Keratinocyte (primary cell): ENCODE measurements at regions not wholly inside any gene's neighbourhood (a gene's known extent, or its start where the extent isn't known, plus 50 kb on each side); places are given as distances from the start of the nearest gene placed in this dataset.

Experiments
- DNase-seq: peaks from one replicate; pipeline ENCODE4 v3.0.0-alpha.2; 2011; ENCODE audit warnings: low read depth, missing footprints, low spot score
- FAIRE-seq: peaks from 2 replicates; lab custom pipeline; 2011; peaks lifted over from hg19 to GRCh38; lab: Jason Lieb, UNC
- H2AFZ ChIP-seq: 2 replicates; pipeline ENCODE4 v1.6.0; 2012; ENCODE audit warnings: low read length, control low read depth, inconsistent platforms; ENCODE audit not compliant: control insufficient read depth
- H3K27ac ChIP-seq: 2 replicates; pipeline ENCODE4 v1.5.1; 2011; ENCODE audit warnings: low read length; ENCODE audit not compliant: control insufficient read depth, insufficient read depth
- H3K27me3 ChIP-seq: 3 replicates; pipeline ENCODE4 v1.6.0; 2011; ENCODE audit warnings: low read length; ENCODE audit not compliant: control insufficient read depth, insufficient read depth; ENCODE audit errors: extremely low read depth
- H3K36me3 ChIP-seq, 2 experiments: 2 replicates in 1 of 2; 3 replicates in 1 of 2; pipeline ENCODE4 v1.5.1; 2011; ENCODE audit warnings: low read length in 2 of 2, mild to moderate bottlenecking in 1 of 2; ENCODE audit not compliant: control insufficient read depth in 2 of 2, insufficient read depth in 2 of 2; ENCODE audit errors: extremely low read depth in 1 of 2
- H3K4me1 ChIP-seq: 3 replicates; pipeline ENCODE4 v1.5.1; 2011; ENCODE audit warnings: low read length; ENCODE audit not compliant: control insufficient read depth, insufficient read depth; ENCODE audit errors: extremely low read depth
- H3K4me2 ChIP-seq: 3 replicates; pipeline ENCODE4 v1.6.0; 2011; ENCODE audit warnings: low read depth, low read length; ENCODE audit not compliant: control insufficient read depth, insufficient read depth; ENCODE audit errors: extremely low read depth
- H3K4me3 ChIP-seq, 3 experiments: fragments of 200-600 bp in 1 of 3; sonication (generic) in 1 of 3; 2 replicates in 2 of 3; 3 replicates in 1 of 3; pipeline ENCODE4 v1.5.1; 2011 to 2016; ENCODE audit warnings: low read length in 3 of 3, mild to moderate bottlenecking in 3 of 3, control low read depth in 2 of 3, inconsistent platforms in 1 of 3, low read depth in 1 of 3, mixed read lengths in 1 of 3, mixed run types in 1 of 3, moderate library complexity in 1 of 3; ENCODE audit not compliant: control insufficient read depth in 2 of 3, insufficient read depth in 2 of 3; ENCODE audit errors: extremely low read depth in 1 of 3
- H3K79me2 ChIP-seq: 2 replicates; pipeline ENCODE4 v1.6.0; 2012; ENCODE audit warnings: low read length; ENCODE audit not compliant: control insufficient read depth, insufficient read depth
- H3K9ac ChIP-seq: 3 replicates; pipeline ENCODE4 v1.6.0; 2011; ENCODE audit warnings: low read length; ENCODE audit not compliant: control insufficient read depth, insufficient read depth; ENCODE audit errors: extremely low read depth
- H3K9me1 ChIP-seq: 3 replicates; pipeline ENCODE4 v1.6.0; 2011; ENCODE audit warnings: low read length; ENCODE audit not compliant: control insufficient read depth, insufficient read depth; ENCODE audit errors: extremely low read depth
- H3K9me3 ChIP-seq: 2 replicates; pipeline ENCODE4 v1.5.1; 2012; ENCODE audit warnings: low read depth, low read length; ENCODE audit not compliant: control insufficient read depth
- H4K20me1 ChIP-seq: 3 replicates; pipeline ENCODE4 v1.6.0; 2011; ENCODE audit warnings: low read length; ENCODE audit not compliant: control insufficient read depth, insufficient read depth; ENCODE audit errors: extremely low read depth
- EZH2 ChIP-seq: IDR thresholded peaks from one replicate; pipeline ENCODE4 v1.6.1; 2012; ENCODE audit warnings: inconsistent platforms, mild to moderate bottlenecking, low read length, moderate library complexity
- dilution Hi-C: fragments of 300-500 bp; cut with MboI; formaldehyde crosslinking; loops from one replicate; pipeline ENCODE4 v1.7.0; 2020; ENCODE audit warnings: low sequenced_read_pairs; ENCODE audit not compliant: extremely low pct_ligation_motif_present
- TF ChIP-seq, protein P1 (sequence below), 3 experiments: IDR thresholded peaks in 1 of 3; conservative IDR thresholded peaks in 1 of 3; optimal IDR thresholded peaks in 1 of 3; 2 replicates in 2 of 3; 3 replicates in 1 of 3; pipeline versions ENCODE3 to v1.5.1; 2011; ENCODE audit warnings: low read length in 3 of 3, mild to moderate bottlenecking in 3 of 3, moderate library complexity in 2 of 3, control low read depth in 1 of 3, inconsistent platforms in 1 of 3; ENCODE audit not compliant: insufficient read depth in 2 of 3; ENCODE audit errors: extremely low read depth in 1 of 3

DNA sequence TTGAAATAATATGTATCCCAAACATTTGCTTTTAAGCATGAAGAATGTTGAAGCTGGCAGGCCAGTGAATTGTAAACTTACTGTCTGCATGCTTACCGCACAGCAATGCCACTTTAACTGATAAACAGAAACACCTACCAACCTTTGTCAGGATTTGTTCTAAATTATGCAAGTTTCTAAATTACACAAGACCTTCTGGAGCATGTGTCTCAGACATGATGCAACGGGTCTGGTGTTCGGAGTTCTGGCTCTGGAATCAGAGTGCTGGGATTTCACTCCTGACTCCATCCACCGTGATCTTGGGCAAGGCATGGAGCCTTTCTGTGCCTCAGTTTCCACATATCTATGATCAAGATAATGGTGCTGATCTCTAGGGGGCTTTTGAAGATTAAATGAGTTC is 111.2 kb downstream of the CCT6B start:
- H3K27me3 ChIP-seq, result no peaks in the 10 kb centered on the region
- dilution Hi-C loops, result loop anchor here (25.0 kb wide), 1 partner anchor 338 kb away; no protein-coding TSS in a partner anchor
- H4K20me1 ChIP-seq, result no peaks in the 10 kb centered on the region
- DNase-seq (no peak), FAIRE-seq (no peak)
- TF ChIP-seq, protein P1, sequence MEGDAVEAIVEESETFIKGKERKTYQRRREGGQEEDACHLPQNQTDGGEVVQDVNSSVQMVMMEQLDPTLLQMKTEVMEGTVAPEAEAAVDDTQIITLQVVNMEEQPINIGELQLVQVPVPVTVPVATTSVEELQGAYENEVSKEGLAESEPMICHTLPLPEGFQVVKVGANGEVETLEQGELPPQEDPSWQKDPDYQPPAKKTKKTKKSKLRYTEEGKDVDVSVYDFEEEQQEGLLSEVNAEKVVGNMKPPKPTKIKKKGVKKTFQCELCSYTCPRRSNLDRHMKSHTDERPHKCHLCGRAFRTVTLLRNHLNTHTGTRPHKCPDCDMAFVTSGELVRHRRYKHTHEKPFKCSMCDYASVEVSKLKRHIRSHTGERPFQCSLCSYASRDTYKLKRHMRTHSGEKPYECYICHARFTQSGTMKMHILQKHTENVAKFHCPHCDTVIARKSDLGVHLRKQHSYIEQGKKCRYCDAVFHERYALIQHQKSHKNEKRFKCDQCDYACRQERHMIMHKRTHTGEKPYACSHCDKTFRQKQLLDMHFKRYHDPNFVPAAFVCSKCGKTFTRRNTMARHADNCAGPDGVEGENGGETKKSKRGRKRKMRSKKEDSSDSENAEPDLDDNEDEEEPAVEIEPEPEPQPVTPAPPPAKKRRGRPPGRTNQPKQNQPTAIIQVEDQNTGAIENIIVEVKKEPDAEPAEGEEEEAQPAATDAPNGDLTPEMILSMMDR (optimal IDR thresholded peaks at IDR 0.05 in 1 of 3, IDR thresholded peaks at IDR 0.05 in 1 of 3, conservative IDR thresholded peaks at IDR 0.05 in 1 of 3; ENCODE audit: extremely low read depth in 1 of 3, insufficient read depth in 2 of 3, low read length in 3 of 3), result no peak
- TF ChIP-seq EZH2, result no peak
- no peaks in the 10 kb centered on the region for H3K9me1 ChIP-seq
- no peak overlapping the region for H3K4me3 ChIP-seq
- H3K4me1 ChIP-seq, result no peaks in the 10 kb centered on the region
- no peaks in the 10 kb centered on the region for H3K79me2 ChIP-seq
- no peaks in the 10 kb centered on the region for H3K36me3 ChIP-seq
- no peak overlapping the region for H3K4me2 ChIP-seq
- H2AFZ ChIP-seq, result no peak overlapping the region
- H3K9me3 ChIP-seq, result no peaks in the 10 kb centered on the region
- H3K27ac ChIP-seq, result no peak overlapping the region
- no peak overlapping the region for H3K9ac ChIP-seq

DNA sequence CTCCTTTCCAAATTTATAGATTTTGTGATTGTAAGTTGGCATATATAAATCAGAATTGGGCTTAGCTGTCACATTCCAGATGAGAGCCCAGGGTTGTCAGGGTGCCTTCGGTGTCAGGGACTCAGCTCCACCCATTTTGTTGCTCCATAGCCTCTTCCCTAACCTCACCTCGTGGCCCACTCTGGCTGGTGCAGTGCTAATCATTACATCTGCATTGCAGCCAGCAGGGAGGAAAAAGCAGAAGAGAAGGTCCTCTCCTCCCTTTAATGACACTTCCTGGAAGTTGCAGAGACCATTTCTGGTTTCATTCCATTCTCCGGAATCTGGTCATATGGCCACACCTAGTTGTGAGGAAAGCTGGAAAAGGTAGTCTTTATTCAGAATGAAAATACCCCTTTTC is 113.3 kb downstream of the CCT6B start:
- H3K79me2 ChIP-seq, result no peaks in the 10 kb centered on the region
- H3K9me1 ChIP-seq, result no peaks in the 10 kb centered on the region
- H3K4me1 ChIP-seq, result no peaks in the 10 kb centered on the region
- H3K27me3 ChIP-seq, result no peaks in the 10 kb centered on the region
- dilution Hi-C loops, result no loop called here
- no peaks in the 10 kb centered on the region for H3K9me3 ChIP-seq
- H3K4me3 ChIP-seq, result no peak overlapping the region
- TF ChIP-seq, protein P1 (optimal IDR thresholded peaks at IDR 0.05 in 1 of 3, IDR thresholded peaks at IDR 0.05 in 1 of 3, conservative IDR thresholded peaks at IDR 0.05 in 1 of 3; ENCODE audit: extremely low read depth in 1 of 3, insufficient read depth in 2 of 3, low read length in 3 of 3), result no peak
- TF ChIP-seq EZH2, result no peak
- no peaks in the 10 kb centered on the region for H3K36me3 ChIP-seq
- no peak overlapping the region for H2AFZ ChIP-seq
- no peak overlapping the region for H3K4me2 ChIP-seq
- no peaks in the 10 kb centered on the region for H4K20me1 ChIP-seq
- DNase-seq (no peak), FAIRE-seq (no peak)
- H3K9ac ChIP-seq, result no peak overlapping the region
- no peak overlapping the region for H3K27ac ChIP-seq
